ENCODE measurements at regions not wholly inside any gene's neighbourhood (a gene's known extent, or its start where the extent isn't known, plus 50 kb on each side); places are given as distances from the start of the nearest gene placed in this dataset.

- DNase-seq: no peak
Observed at GRCh38 chr10:90504172-90504571, 353.7 kb downstream of the HTR7 start.

DNA sequence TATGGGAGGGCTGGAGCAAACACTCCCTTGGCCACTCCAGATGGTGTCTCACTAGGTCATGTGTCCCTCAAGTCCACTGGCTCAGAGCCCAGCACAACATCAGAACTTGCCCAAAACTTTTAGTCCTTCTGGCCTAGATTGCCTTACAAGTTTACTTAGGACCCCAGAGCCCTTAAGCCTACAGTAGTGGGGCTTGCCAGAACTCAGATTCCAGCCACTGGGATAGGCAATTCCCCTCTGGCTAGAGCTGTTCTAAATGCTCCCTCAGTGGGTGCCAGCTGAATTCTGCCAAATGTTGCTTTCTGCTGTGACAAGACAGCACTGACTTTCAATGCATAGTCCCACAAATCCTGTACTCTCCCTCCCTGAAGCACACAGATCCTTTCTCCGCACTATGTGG, 331.1 kb downstream of the HTR7 start:
- no peak for DNase-seq

DNA sequence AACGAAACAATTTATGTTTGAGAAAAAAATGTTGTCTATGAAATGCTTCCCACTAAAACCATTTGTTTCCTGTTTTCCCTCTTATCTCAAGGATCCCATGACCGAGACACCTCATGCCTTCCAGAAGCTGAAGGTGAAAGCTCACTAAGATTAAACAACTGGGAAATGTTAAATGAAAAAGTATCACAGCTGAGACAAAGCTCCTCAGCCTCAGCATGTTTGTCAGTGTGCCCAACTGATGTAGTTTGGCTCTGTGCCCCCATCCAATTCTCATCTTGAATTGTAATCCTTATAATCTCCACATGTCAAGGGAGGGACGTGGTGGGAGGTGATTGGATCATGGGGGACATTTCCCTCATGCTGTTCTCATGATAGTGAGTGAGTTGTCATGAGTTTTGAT, 327.3 kb downstream of the HTR7 start:
- DNase-seq: no peak

DNA sequence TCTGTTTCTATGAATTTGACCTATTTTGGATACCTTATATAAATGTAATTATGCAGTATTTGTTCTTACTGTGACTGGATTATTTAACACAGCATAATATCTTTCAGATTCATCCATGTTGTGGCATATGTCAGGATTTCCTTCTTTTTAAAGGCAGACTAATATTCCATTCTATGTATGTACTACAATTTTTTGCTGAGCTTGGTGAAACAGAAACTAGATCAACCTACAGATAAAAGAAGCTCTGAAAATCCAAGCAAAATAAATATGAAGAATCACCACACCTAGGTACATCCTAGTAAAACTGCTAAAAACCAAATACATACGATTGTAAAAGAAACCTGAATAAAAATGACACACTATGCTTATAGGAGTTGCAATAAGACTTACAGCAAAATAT, 300.5 kb downstream of the HTR7 start:
- DNase-seq: no peak

GRCh38 chr10:90560331-90560730, 297.5 kb downstream of the HTR7 start:
- DNase-seq: no peak

DNA sequence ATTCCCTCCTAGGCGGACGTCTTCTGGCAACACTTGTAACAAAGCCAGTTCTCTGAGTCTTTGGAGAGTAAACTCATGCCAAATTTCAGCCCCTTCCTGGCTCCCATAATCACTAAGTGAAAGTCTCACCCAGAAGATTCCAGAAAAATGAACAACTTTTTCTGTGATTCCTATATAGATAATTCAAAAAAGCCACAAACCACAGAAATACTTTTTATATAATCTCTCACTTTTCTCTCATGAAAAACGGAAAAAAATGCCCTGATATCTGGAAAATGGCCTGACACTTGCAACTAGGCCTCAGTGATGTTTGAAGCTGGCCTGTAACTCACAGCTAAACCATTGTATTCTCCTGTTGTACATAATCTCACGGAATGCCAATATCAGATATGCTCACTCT, 296.2 kb downstream of the HTR7 start:
- DNase-seq: no peak

GRCh38 chr10:90571481-90572258, 286.2 kb downstream of the HTR7 start:
- DNase-seq: no peak

DNA sequence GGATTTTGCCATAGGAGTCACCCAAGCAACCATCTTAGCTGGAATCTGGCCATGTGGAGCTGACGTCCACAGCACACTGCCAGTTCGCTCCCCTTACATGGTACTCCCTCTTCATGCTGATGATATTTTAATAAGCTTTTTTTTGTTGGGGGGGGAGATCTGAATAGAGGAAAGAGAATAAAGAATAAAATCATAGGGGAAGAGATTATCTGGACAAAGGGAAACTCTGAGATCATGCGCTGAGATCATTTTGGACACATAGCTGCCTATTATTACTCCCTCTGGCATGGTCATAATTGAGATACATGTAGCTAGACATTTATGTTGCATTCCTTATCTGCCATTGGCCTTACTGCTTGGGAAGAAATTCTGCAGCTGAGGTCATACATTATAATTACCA, 282.7 kb downstream of the HTR7 start:
- no peak for DNase-seq

DNA sequence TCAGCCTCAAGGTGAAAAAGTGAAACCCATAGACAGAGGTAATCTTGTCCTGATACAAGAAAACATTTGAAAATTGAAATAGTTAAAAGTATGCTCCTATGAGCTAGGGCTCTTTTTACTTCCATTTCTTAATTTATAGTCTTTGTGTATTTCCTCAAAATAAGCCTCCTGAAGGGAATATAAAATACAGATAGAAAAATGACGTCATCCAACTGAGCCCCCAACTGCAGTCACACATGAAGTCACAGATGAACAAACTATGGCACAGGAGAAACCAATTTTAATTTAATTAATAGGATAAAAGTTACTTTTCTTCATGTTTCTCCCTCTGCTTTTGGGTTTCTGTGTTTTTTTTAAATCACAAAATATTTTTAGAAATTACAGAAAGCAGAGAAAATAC, 280.3 kb downstream of the HTR7 start:
- DNase-seq: no peak

DNA sequence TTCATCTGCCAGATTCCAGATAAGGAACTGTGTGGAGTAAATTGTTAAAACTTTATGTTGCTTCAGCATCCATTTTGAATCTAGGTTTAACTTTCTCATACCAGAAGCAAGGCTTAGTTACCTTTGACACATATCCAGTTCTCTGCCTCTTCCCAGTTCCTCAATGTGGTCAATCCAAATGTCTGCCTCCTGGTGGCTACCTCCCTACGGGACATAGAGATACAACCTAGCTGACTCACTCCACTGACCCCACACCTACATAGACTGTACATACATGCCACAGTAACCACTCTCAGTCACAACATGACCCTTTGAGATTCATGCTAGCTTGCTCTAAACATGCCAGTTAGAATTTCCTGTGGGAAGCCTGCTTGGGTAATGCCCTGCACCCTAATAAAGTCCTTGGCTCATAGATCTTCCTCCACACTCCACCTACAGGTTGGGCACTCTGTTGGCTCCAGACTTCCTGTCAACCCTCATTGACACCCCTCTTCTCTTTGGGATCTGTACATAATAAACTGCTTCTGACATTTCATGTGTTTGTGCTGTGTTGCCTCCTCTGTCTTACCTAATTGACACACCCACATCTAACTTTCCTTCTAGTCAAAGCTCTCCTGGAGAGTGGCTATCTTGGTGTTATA, 278.1 kb downstream of the HTR7 start:
- DNase-seq: no peak

DNA sequence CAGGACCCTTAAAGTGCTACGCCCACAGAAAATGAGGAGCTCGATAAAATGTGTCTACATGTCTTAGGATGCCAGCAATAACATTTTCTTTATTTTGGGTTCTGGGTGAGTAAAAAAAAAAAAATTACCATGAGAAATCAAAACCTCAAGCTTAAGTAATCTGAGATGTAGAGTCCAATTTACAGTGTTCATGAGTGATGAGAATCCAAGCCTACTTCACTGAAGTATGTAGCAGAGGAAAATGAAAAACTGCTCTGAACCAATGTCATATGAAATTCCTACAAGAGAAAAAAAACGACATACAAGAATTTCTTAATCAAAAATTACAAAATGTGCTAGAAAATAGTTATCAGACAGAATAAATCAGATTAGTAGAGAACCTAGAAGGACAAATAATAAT, 274.4 kb downstream of the HTR7 start:
- no peak for DNase-seq

DNA sequence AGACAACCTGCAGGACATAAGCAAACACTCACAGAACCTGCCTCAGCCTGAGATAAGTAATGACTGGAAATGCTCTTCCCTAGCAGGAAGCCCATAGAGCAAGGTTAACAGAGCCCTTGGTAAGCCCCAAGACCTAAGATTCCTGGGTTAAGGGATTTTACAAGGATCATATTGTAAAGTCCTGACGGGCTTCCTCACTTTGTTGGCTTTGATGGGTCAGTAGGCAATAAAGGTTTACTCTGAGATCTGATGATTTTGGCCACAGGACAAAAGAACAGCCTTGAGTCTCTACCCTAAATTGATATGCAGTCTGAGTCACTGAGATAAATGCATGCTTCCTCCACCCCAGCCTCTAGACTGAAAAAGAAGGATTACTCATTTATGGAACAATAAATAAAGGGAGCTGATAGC, 270.8 kb downstream of the HTR7 start:
- DNase-seq: no peak

DNA sequence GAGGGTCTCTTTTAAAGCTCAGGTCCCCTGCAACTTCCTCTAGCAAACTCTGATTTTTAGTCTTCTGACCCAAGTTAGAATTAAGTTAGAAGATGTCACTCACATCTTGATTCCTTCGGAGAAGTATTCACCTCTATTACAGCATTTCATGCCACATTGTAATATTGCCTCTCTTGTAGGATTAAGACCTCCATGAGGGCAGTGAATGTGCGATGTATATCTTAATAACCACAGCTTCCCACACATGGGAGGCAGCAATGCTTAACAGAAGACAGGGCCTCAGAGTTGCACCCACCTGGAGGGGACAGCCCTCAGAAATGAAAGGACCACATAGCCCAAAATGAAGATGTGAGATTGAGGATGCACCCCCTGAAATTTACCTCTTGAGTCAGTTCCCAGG, 270.3 kb downstream of the HTR7 start:
- no peak for DNase-seq

GRCh38 chr10:90588222-90588621, 269.6 kb downstream of the HTR7 start:
- DNase-seq: no peak

DNA sequence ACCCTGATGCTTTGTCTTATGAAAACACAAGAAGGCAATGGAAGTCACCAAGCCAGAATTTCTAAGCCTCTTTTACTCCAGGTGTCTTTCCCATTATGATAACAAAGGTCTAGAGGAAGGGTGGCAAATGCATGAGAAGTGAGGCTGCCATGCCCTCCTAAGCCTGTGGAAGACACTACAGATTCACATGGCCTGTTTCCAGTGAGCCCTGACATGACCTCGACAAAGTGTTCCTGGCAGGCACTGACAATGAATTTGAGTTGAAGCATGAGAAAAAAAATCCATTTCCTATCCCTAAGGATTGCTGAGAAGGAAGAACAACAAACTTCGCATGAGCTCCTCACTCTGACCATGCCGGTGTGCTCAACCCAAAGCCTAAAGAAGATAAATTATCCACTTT, 268.0 kb downstream of the HTR7 start:
- DNase-seq: no peak

DNA sequence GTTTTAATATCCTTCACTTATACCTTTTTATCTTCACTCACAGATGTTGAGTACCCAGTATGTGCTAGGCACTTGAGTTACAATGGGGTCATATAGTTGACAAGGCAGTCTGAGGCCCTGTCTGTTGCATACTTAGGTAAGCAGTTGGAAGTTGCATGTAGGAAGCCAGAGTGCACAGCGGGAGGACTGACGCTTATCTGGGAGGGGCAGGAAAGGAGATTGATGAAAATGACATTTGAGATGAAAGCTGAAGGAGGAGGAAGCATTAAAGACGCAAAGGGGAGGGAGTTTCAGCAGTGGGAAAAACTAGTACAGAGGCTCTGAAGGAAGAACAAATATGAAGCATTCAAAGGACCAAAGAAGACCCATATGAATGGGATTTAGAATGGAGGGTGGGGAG, 266.2 kb downstream of the HTR7 start:
- no peak for DNase-seq

GRCh38 chr10:90592638-90593302, 265.1 kb downstream of the HTR7 start:
- no peak for DNase-seq

DNA sequence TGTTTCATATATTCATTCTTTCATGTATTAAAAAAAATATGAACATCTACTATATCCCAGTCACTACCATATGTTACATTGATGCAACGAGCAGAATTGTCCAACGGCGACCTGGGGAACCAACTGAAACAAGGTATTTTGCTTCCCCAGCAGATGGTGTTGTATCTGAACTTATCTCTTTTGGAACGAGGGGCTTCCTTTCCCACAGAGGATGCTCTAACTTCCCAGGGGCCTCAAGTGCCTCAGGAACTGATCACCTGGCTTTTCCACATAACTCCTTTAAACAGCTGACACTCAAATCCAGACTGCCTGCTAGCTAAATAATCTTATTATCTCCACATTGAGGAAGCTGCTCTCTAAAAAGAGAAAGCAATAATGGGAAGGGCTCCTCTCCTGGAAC, 259.3 kb downstream of the HTR7 start:
- DNase-seq: no peak

GRCh38 chr10:90602862-90603610, 254.8 kb downstream of the HTR7 start:
- no peak for DNase-seq

GRCh38 chr10:90604636-90605035, 253.2 kb downstream of the HTR7 start:
- no peak for DNase-seq

GRCh38 chr10:90605506-90605905, 252.3 kb downstream of the HTR7 start:
- DNase-seq: no peak

- DNase-seq: no peak
Observed at GRCh38 chr10:90612276-90612675, 245.6 kb downstream of the HTR7 start.

GRCh38 chr10:90614631-90615030, 243.2 kb downstream of the HTR7 start:
- DNase-seq: no peak

GRCh38 chr10:90621577-90621976, 236.3 kb downstream of the HTR7 start:
- DNase-seq: no peak

Data from CD4-positive, alpha-beta T cell treated with Interleukin-10 for 1 hour (primary cell).